Mesendoderm (in vitro differentiated cells): ENCODE measurements at regions not wholly inside any gene's neighbourhood (a gene's known extent, or its start where the extent isn't known, plus 50 kb on each side); places are given as distances from the start of the nearest gene placed in this dataset.

Experiments used
- DNase-seq: peaks from one replicate; pipeline ENCODE4 v3.0.0; 2013
- H2AK5ac ChIP-seq: 2 replicates; pipeline ENCODE4 v1.6.1; 2013; ENCODE audit warnings: low read length, inconsistent platforms
- H2BK120ac ChIP-seq: 2 replicates; pipeline ENCODE4 v1.6.1; 2013; ENCODE audit warnings: low read depth, mild to moderate bottlenecking, low read length, moderate library complexity, mixed read lengths
- H2BK15ac ChIP-seq: replicated peaks from 2 replicates; pipeline ENCODE4 v1.6.1; 2013; ENCODE audit warnings: low read depth, mild to moderate bottlenecking, moderate library complexity
- H2BK5ac ChIP-seq: 2 replicates; pipeline ENCODE4 v1.6.1; 2013; ENCODE audit warnings: low read length, inconsistent platforms
- H3K18ac ChIP-seq: 2 replicates; pipeline ENCODE4 v1.6.1; 2013; ENCODE audit warnings: mild to moderate bottlenecking, low read length, mixed read lengths
- H3K23ac ChIP-seq: one replicate; pipeline ENCODE4 v1.6.1; 2013; ENCODE audit warnings: low read length
- H3K27ac ChIP-seq: 2 replicates; pipeline ENCODE4 v1.5.1; 2013; ENCODE audit warnings: low read depth, mild to moderate bottlenecking, inconsistent platforms, low read length, moderate library complexity
- H3K27me3 ChIP-seq: 2 replicates; pipeline ENCODE4 v1.6.1; 2013; ENCODE audit warnings: low read length, control low read depth, mild to moderate bottlenecking, inconsistent platforms; ENCODE audit not compliant: insufficient read depth, poor library complexity
- H3K36me3 ChIP-seq: 2 replicates; pipeline ENCODE4 v1.6.1; 2013; ENCODE audit warnings: low read length, inconsistent platforms; ENCODE audit not compliant: control insufficient read depth, insufficient read depth
- H3K4ac ChIP-seq: one replicate; pipeline ENCODE4 v1.6.1; 2013; ENCODE audit warnings: low read depth, mild to moderate bottlenecking, low read length, moderate library complexity
- H3K4me1 ChIP-seq: 2 replicates; pipeline ENCODE4 v1.6.1; 2013; ENCODE audit warnings: low read depth, low read length, inconsistent platforms; ENCODE audit not compliant: control insufficient read depth
- H3K4me2 ChIP-seq: 2 replicates; pipeline ENCODE4 v1.6.1; 2013; ENCODE audit warnings: low read length
- H3K4me3 ChIP-seq: 2 replicates; pipeline ENCODE4 v1.5.1; 2013; ENCODE audit warnings: mild to moderate bottlenecking, low read length
- H3K56ac ChIP-seq: one replicate; pipeline ENCODE4 v1.6.1; 2013; ENCODE audit warnings: low read length
- H3K79me1 ChIP-seq: 2 replicates; pipeline ENCODE4 v1.6.1; 2013; ENCODE audit warnings: low read length, inconsistent platforms
- H3K79me2 ChIP-seq: 2 replicates; pipeline ENCODE4 v1.6.1; 2013; ENCODE audit warnings: mild to moderate bottlenecking, low read length; ENCODE audit not compliant: control insufficient read depth, insufficient read depth
- H3K9ac ChIP-seq: 2 replicates; pipeline ENCODE4 v1.6.1; 2013; ENCODE audit warnings: low read length, inconsistent platforms
- H4K5ac ChIP-seq: one replicate; pipeline ENCODE4 v1.6.1; 2013; ENCODE audit warnings: low read length
- H4K8ac ChIP-seq: one replicate; pipeline ENCODE4 v1.6.1; 2013; ENCODE audit warnings: low read depth, mild to moderate bottlenecking, control low read depth, low read length, moderate library complexity
- WGBS: extraction: QIAGEN DNeasy Blood & Tissue Kit; methylation state at CpG from one replicate; pipeline ENCODE4 v1.1.7; 2013; ENCODE audit warnings: low lambda C conversion rate, missing lambda C conversion rate; ENCODE audit not compliant: insufficient coverage; ENCODE audit errors: extremely low coverage; 5-methylcytosine and 5-hydroxymethylcytosine counted together

DNA sequence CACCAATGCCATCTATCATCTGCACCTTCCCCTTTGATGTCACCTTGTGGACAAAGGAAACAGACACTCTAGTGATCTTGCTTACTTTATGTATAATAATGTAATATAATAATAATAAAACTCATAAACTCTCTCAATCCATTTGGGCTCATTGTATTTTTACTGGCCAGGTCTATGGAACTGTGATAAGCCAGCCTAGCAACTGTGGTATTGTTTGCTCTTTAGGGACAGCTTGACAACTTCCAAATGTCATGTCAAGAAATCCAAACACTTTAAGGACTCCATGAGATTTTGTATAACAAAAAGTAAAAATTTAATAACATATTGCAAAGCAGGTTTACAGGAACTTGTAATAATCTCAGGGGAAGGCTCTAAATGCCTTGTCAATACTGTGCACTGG is 1163.4 kb upstream of the TMPRSS15 start:
- H3K9ac ChIP-seq = no peak overlapping the region
- H3K4ac ChIP-seq = no peak overlapping the region
- no peaks in the 10 kb centered on the region for H3K4me1 ChIP-seq
- H3K27ac ChIP-seq = no peak overlapping the region
- H3K4me3 ChIP-seq = no peak overlapping the region
- H3K56ac ChIP-seq = no peak overlapping the region
- no peak overlapping the region for H4K5ac ChIP-seq
- H3K4me2 ChIP-seq = no peak overlapping the region
- H3K79me1 ChIP-seq = no peaks in the 10 kb centered on the region
- H2BK5ac ChIP-seq = no peak overlapping the region
- DNase-seq = no peak
- H2AK5ac ChIP-seq = no peak overlapping the region
- H2BK120ac ChIP-seq = no peak overlapping the region
- no peak overlapping the region for H2BK15ac ChIP-seq
- H3K23ac ChIP-seq = no peak overlapping the region
- H3K27me3 ChIP-seq = no peaks in the 10 kb centered on the region
- H4K8ac ChIP-seq = no peak overlapping the region
- H3K36me3 ChIP-seq = no peaks in the 10 kb centered on the region
- H3K18ac ChIP-seq = no peak overlapping the region
- H3K79me2 ChIP-seq = no peaks in the 10 kb centered on the region

DNA sequence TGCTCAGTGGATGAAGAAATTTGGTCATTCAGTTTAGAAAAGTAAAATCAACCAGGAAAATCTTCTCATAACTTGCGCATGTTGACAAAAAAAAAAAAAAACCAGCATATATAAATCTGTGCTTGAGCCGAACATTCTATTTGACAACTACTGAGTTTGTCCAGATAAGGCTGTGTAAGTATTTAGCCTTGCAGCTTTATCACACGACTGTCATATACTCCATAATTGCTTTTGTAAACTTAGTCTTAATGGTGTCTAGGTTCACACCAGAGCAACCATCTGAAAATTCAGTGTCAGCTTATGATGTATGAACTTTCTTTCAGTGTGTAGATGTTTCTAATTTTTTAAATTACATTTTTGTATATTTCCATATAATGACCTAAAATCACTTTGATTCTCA is 1173.8 kb upstream of the TMPRSS15 start:
- H2BK15ac ChIP-seq = no peak overlapping the region
- no peak overlapping the region for H3K4me3 ChIP-seq
- no peak for DNase-seq
- no peak overlapping the region for H3K27ac ChIP-seq
- WGBS = no CpG with 5 or more reads among the region's 3 CpGs
- H4K8ac ChIP-seq = no peak overlapping the region
- H3K4me2 ChIP-seq = no peak overlapping the region
- no peak overlapping the region for H3K56ac ChIP-seq
- H3K18ac ChIP-seq = no peak overlapping the region
- H3K27me3 ChIP-seq = no peaks in the 10 kb centered on the region
- no peak overlapping the region for H3K4ac ChIP-seq
- no peak overlapping the region for H3K9ac ChIP-seq
- H3K4me1 ChIP-seq = no peaks in the 10 kb centered on the region
- H2BK120ac ChIP-seq = no peak overlapping the region
- no peaks in the 10 kb centered on the region for H3K79me2 ChIP-seq
- H3K23ac ChIP-seq = no peak overlapping the region
- H4K5ac ChIP-seq = no peak overlapping the region
- H2AK5ac ChIP-seq = no peak overlapping the region
- no peaks in the 10 kb centered on the region for H3K79me1 ChIP-seq
- no peak overlapping the region for H2BK5ac ChIP-seq
- no peaks in the 10 kb centered on the region for H3K36me3 ChIP-seq

DNA sequence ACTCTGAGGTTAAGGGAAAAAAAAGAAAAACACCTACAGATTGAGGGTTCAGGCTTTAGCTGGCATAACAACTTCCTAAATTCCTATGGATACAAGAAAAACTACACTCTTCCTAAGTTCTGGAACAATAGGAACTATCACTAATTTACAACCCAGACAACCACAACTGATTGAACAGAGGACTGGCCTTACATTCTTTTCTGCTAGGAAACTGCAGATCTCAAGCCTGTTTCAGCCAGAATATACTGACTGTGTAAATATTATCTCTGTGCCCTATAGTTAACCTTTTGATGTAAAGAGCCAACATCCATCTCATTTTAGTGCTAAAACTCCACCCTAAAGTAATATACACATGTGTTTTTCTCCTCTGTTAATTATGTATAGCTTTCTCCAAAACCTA is 1186.5 kb upstream of the TMPRSS15 start:
- Histone ChIP-seq H2BK120ac (no peak overlapping the region), H3K56ac (no peak overlapping the region), H3K27ac (no peak overlapping the region), H3K9ac (no peak overlapping the region), H2BK5ac (no peak overlapping the region), H3K79me1 (no peaks in the 10 kb centered on the region), H4K8ac (no peak overlapping the region), H3K23ac (no peak overlapping the region), H3K4me2 (no peak overlapping the region), H3K79me2 (no peaks in the 10 kb centered on the region), H3K18ac (no peak overlapping the region), H3K4ac (no peak overlapping the region), H2AK5ac (no peak overlapping the region), H3K36me3 (no peaks in the 10 kb centered on the region), H3K27me3 (no peaks in the 10 kb centered on the region), H2BK15ac (no peak overlapping the region), H4K5ac (no peak overlapping the region), H3K4me3 (no peak overlapping the region), H3K4me1 (no peaks in the 10 kb centered on the region)
- DNase-seq = no peak

DNA sequence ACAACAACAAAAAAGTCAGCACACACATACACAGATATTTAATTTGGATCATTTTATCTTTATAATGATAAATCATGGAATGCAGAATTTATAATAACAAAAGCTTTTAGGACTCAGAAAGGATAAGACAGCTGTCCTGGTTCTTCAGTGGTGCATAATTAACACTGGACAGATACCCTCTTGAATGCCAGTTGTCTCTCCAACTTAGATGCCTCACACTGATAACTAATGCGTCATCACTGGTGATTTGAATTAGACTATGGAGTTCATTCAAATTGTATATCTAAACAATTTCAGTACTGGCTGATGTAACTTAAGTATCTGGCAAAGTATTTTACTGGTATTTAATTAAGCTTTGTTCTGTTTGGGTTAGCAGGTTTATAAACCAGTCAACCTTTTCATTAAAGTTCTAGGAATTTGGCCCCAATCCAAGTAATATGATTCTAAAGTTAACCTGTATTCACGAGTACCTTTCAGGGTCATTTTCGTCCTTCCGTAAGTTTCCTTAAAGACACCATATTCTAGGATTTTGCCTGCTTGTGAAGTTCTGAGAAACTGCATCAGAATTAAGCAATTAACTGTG is 1199.5 kb upstream of the TMPRSS15 start:
- no peak for DNase-seq
- H4K5ac ChIP-seq = no peak overlapping the region
- no peak overlapping the region for H2BK15ac ChIP-seq
- H3K4me3 ChIP-seq = no peak overlapping the region
- no peaks in the 10 kb centered on the region for H3K4me1 ChIP-seq
- no peak overlapping the region for H2AK5ac ChIP-seq
- H3K79me2 ChIP-seq = no peaks in the 10 kb centered on the region
- H3K23ac ChIP-seq = no peak overlapping the region
- no peak overlapping the region for H3K27ac ChIP-seq
- H3K18ac ChIP-seq = no peak overlapping the region
- no peak overlapping the region for H2BK5ac ChIP-seq
- H3K9ac ChIP-seq = no peak overlapping the region
- H3K56ac ChIP-seq = no peak overlapping the region
- no peak overlapping the region for H2BK120ac ChIP-seq
- H3K4ac ChIP-seq = no peak overlapping the region
- H3K4me2 ChIP-seq = no peak overlapping the region
- H3K36me3 ChIP-seq = no peaks in the 10 kb centered on the region
- WGBS = no CpG with 5 or more reads among the region's 4 CpGs
- no peaks in the 10 kb centered on the region for H3K79me1 ChIP-seq
- H4K8ac ChIP-seq = no peak overlapping the region
- H3K27me3 ChIP-seq = no peaks in the 10 kb centered on the region

DNA sequence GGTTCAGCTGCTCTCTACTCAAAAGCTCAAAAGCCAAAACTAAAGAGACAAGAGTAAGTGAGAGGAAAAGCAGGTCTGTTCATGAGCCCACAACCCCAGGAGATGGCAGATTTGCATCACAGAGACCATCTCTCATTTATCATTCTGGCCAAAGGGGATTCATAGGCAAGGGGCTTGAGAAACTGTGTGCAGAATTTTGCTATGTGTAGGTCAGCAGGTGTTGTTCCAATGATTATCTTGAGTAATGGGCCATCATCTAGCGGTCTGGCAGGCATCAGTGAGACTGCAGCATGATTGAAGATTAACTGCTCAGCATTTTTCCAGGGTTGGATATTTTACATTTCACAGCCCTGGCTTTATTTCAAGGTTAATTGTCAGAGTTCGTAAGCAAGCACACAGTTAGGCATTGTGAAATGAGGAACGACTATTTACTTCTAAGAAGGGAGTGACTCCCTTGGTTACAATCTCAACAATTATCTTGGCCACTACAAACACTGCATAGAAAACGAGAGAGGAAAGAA is 1204.6 kb upstream of the TMPRSS15 start:
- no peaks in the 10 kb centered on the region for H3K4me1 ChIP-seq
- no peaks in the 10 kb centered on the region for H3K79me2 ChIP-seq
- no CpG with 5 or more reads among the region's 4 CpGs for WGBS

DNA sequence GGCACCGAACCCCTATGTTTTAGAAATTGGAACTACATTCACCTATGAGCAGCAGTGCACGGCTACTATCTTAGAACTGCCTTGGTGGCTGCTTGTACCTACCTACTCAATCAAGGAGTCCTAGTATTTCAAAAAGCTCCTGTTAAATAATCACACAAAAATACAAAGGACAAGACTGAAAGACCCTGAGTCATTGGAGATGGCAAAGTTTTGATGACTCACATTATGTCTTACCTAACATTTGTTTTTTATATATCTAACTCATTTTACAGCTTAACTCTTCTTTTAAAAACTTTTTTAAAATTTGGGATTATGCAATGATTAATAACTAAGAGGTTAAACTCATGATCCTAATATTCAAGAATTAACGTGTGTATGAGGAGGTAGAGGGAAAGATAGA is 1206.0 kb upstream of the TMPRSS15 start:
- WGBS = no CpG with 5 or more reads among the region's 3 CpGs
- no peak overlapping the region for H3K9ac ChIP-seq

More for the DNA sequence above, 1204.6 kb upstream of the TMPRSS15 start:
- H2AK5ac ChIP-seq = no peak overlapping the region
- peak; percentile 24 for DNase-seq
- H3K18ac ChIP-seq = no peak overlapping the region
- H3K36me3 ChIP-seq = no peaks in the 10 kb centered on the region
- H4K5ac ChIP-seq = no peak overlapping the region
- H3K23ac ChIP-seq = no peak overlapping the region
- no peak overlapping the region for H3K4me3 ChIP-seq
- H4K8ac ChIP-seq = no peak overlapping the region
- H3K79me1 ChIP-seq = no peaks in the 10 kb centered on the region
- H3K4ac ChIP-seq = no peak overlapping the region
- H2BK15ac ChIP-seq = no peak overlapping the region
- H2BK120ac ChIP-seq = no peak overlapping the region
- H3K56ac ChIP-seq = no peak overlapping the region
- H3K27ac ChIP-seq = no peak overlapping the region
- no peaks in the 10 kb centered on the region for H3K27me3 ChIP-seq
- no peak overlapping the region for H3K4me2 ChIP-seq
- no peak overlapping the region for H2BK5ac ChIP-seq
- no peak overlapping the region for H3K9ac ChIP-seq

More for the DNA sequence above, 1206.0 kb upstream of the TMPRSS15 start:
- Histone ChIP-seq H3K4me2 (no peak overlapping the region), H3K23ac (no peak overlapping the region), H3K56ac (no peak overlapping the region), H4K5ac (no peak overlapping the region), H3K36me3 (no peaks in the 10 kb centered on the region), H3K18ac (no peak overlapping the region), H4K8ac (no peak overlapping the region), H2BK5ac (no peak overlapping the region), H3K4ac (no peak overlapping the region), H3K27ac (no peak overlapping the region), H3K79me1 (no peaks in the 10 kb centered on the region), H3K4me3 (no peak overlapping the region), H3K27me3 (no peaks in the 10 kb centered on the region), H2BK120ac (no peak overlapping the region), H2BK15ac (no peak overlapping the region), H3K4me1 (no peaks in the 10 kb centered on the region), H3K79me2 (no peaks in the 10 kb centered on the region), H2AK5ac (no peak overlapping the region)
- DNase-seq = no peak
